ENCODE measurements at regions not wholly inside any gene's neighbourhood (a gene's known extent, or its start where the extent isn't known, plus 50 kb on each side); places are given as distances from the start of the nearest gene placed in this dataset.

GRCh38 chr11:104325093-104325492 is 161.1 kb upstream of the PDGFD start:
- no peaks in the 10 kb centered on the region for H3K27me3 ChIP-seq (ENCODE audit: insufficient read depth, low read length)
- H3K36me3 ChIP-seq (ENCODE audit: insufficient read depth, low read depth, low read length), result no peaks in the 10 kb centered on the region
- no peak overlapping the region for H3K4me3 ChIP-seq (ENCODE audit: low read length)
- H3K9ac ChIP-seq (ENCODE audit: low read depth, low read length), result no peak overlapping the region
- H3K27ac ChIP-seq (ENCODE audit: low read length), result no peak overlapping the region
- H3K9me3 ChIP-seq (ENCODE audit: insufficient read depth, low read depth, low read length), result no peaks in the 10 kb centered on the region
- no peaks in the 10 kb centered on the region for H3K4me1 ChIP-seq (ENCODE audit: insufficient read depth, low read length)

- H3K27me3 ChIP-seq (ENCODE audit: insufficient read depth, low read length), result no peaks in the 10 kb centered on the region
- no peaks in the 10 kb centered on the region for H3K9me3 ChIP-seq (ENCODE audit: insufficient read depth, low read depth, low read length)
- H3K36me3 ChIP-seq (ENCODE audit: insufficient read depth, low read depth, low read length), result no peaks in the 10 kb centered on the region
- H3K4me3 ChIP-seq (ENCODE audit: low read length), result no peak overlapping the region
- no peak overlapping the region for H3K9ac ChIP-seq (ENCODE audit: low read depth, low read length)
- H3K4me1 ChIP-seq (ENCODE audit: insufficient read depth, low read length), result no peaks in the 10 kb centered on the region
- H3K27ac ChIP-seq (ENCODE audit: low read length), result no peak overlapping the region
These were observed 160.3 kb upstream of the PDGFD start for GRCh38 chr11:104324276-104324675.

GRCh38 chr11:104323841-104324240 is 159.9 kb upstream of the PDGFD start:
- H3K36me3 ChIP-seq (ENCODE audit: insufficient read depth, low read depth, low read length), result no peaks in the 10 kb centered on the region
- no peak overlapping the region for H3K9ac ChIP-seq (ENCODE audit: low read depth, low read length)
- H3K4me3 ChIP-seq (ENCODE audit: low read length), result no peak overlapping the region
- H3K27ac ChIP-seq (ENCODE audit: low read length), result no peak overlapping the region
- H3K9me3 ChIP-seq (ENCODE audit: insufficient read depth, low read depth, low read length), result no peaks in the 10 kb centered on the region
- no peaks in the 10 kb centered on the region for H3K27me3 ChIP-seq (ENCODE audit: insufficient read depth, low read length)
- H3K4me1 ChIP-seq (ENCODE audit: insufficient read depth, low read length), result no peaks in the 10 kb centered on the region

- no peak overlapping the region for H3K27ac ChIP-seq (ENCODE audit: low read length)
- no peaks in the 10 kb centered on the region for H3K9me3 ChIP-seq (ENCODE audit: insufficient read depth, low read depth, low read length)
- H3K4me3 ChIP-seq (ENCODE audit: low read length), result no peak overlapping the region
- no peaks in the 10 kb centered on the region for H3K4me1 ChIP-seq (ENCODE audit: insufficient read depth, low read length)
- no peak overlapping the region for H3K9ac ChIP-seq (ENCODE audit: low read depth, low read length)
- no peaks in the 10 kb centered on the region for H3K36me3 ChIP-seq (ENCODE audit: insufficient read depth, low read depth, low read length)
- H3K27me3 ChIP-seq (ENCODE audit: insufficient read depth, low read length), result no peaks in the 10 kb centered on the region
These were observed 158.7 kb upstream of the PDGFD start for GRCh38 chr11:104322696-104323095.

- H3K9me3 ChIP-seq (ENCODE audit: insufficient read depth, low read depth, low read length), result no peaks in the 10 kb centered on the region
These were observed 157.0 kb upstream of the PDGFD start for GRCh38 chr11:104320956-104321355.

GRCh38 chr11:104320097-104320496 is 156.2 kb upstream of the PDGFD start:
- Histone ChIP-seq H3K4me1 (ENCODE audit: insufficient read depth, low read length) (no peaks in the 10 kb centered on the region), H3K27me3 (ENCODE audit: insufficient read depth, low read length) (no peaks in the 10 kb centered on the region), H3K9ac (ENCODE audit: low read depth, low read length) (no peak overlapping the region), H3K36me3 (ENCODE audit: insufficient read depth, low read depth, low read length) (no peaks in the 10 kb centered on the region), H3K4me3 (ENCODE audit: low read length) (no peak overlapping the region), H3K9me3 (ENCODE audit: insufficient read depth, low read depth, low read length) (no peaks in the 10 kb centered on the region), H3K27ac (ENCODE audit: low read length) (no peak overlapping the region)

More at GRCh38 chr11:104320956-104321355, 157.0 kb upstream of the PDGFD start:
- Histone ChIP-seq H3K4me3 (ENCODE audit: low read length) (no peak overlapping the region), H3K27me3 (ENCODE audit: insufficient read depth, low read length) (no peaks in the 10 kb centered on the region), H3K4me1 (ENCODE audit: insufficient read depth, low read length) (no peaks in the 10 kb centered on the region), H3K36me3 (ENCODE audit: insufficient read depth, low read depth, low read length) (no peaks in the 10 kb centered on the region), H3K27ac (ENCODE audit: low read length) (no peak overlapping the region), H3K9ac (ENCODE audit: low read depth, low read length) (no peak overlapping the region)

- H3K27ac ChIP-seq (ENCODE audit: low read length), result no peak overlapping the region
- no peaks in the 10 kb centered on the region for H3K36me3 ChIP-seq (ENCODE audit: insufficient read depth, low read depth, low read length)
- no peaks in the 10 kb centered on the region for H3K9me3 ChIP-seq (ENCODE audit: insufficient read depth, low read depth, low read length)
- no peaks in the 10 kb centered on the region for H3K4me1 ChIP-seq (ENCODE audit: insufficient read depth, low read length)
- no peaks in the 10 kb centered on the region for H3K27me3 ChIP-seq (ENCODE audit: insufficient read depth, low read length)
- no peak overlapping the region for H3K4me3 ChIP-seq (ENCODE audit: low read length)
- no peak overlapping the region for H3K9ac ChIP-seq (ENCODE audit: low read depth, low read length)
These were observed 155.4 kb upstream of the PDGFD start for GRCh38 chr11:104319396-104319795.

- no peaks in the 10 kb centered on the region for H3K27me3 ChIP-seq (ENCODE audit: insufficient read depth, low read length)
These were observed 143.0 kb upstream of the PDGFD start for GRCh38 chr11:104306862-104307474.

GRCh38 chr11:104301776-104302175 is 137.8 kb upstream of the PDGFD start:
- no peaks in the 10 kb centered on the region for H3K27me3 ChIP-seq (ENCODE audit: insufficient read depth, low read length)

More at GRCh38 chr11:104306862-104307474, 143.0 kb upstream of the PDGFD start:
- no peak overlapping the region for H3K9ac ChIP-seq (ENCODE audit: low read depth, low read length)
- no peaks in the 10 kb centered on the region for H3K9me3 ChIP-seq (ENCODE audit: insufficient read depth, low read depth, low read length)
- H3K4me1 ChIP-seq (ENCODE audit: insufficient read depth, low read length), result no peaks in the 10 kb centered on the region
- H3K36me3 ChIP-seq (ENCODE audit: insufficient read depth, low read depth, low read length), result no peaks in the 10 kb centered on the region
- no peak overlapping the region for H3K27ac ChIP-seq (ENCODE audit: low read length)
- no peak overlapping the region for H3K4me3 ChIP-seq (ENCODE audit: low read length)

GRCh38 chr11:104291646-104292045 is 127.7 kb upstream of the PDGFD start:
- no peak overlapping the region for H3K27ac ChIP-seq (ENCODE audit: low read length)
- H3K4me3 ChIP-seq (ENCODE audit: low read length), result no peak overlapping the region
- H3K9me3 ChIP-seq (ENCODE audit: insufficient read depth, low read depth, low read length), result no peaks in the 10 kb centered on the region
- no peak overlapping the region for H3K9ac ChIP-seq (ENCODE audit: low read depth, low read length)
- H3K4me1 ChIP-seq (ENCODE audit: insufficient read depth, low read length), result no peaks in the 10 kb centered on the region
- H3K27me3 ChIP-seq (ENCODE audit: insufficient read depth, low read length), result no peaks in the 10 kb centered on the region
- no peaks in the 10 kb centered on the region for H3K36me3 ChIP-seq (ENCODE audit: insufficient read depth, low read depth, low read length)

More at GRCh38 chr11:104301776-104302175, 137.8 kb upstream of the PDGFD start:
- Histone ChIP-seq H3K4me3 (ENCODE audit: low read length) (no peak overlapping the region), H3K36me3 (ENCODE audit: insufficient read depth, low read depth, low read length) (no peaks in the 10 kb centered on the region), H3K9ac (ENCODE audit: low read depth, low read length) (no peak overlapping the region), H3K4me1 (ENCODE audit: insufficient read depth, low read length) (no peaks in the 10 kb centered on the region), H3K9me3 (ENCODE audit: insufficient read depth, low read depth, low read length) (no peaks in the 10 kb centered on the region), H3K27ac (ENCODE audit: low read length) (no peak overlapping the region)

- no peaks in the 10 kb centered on the region for H3K27me3 ChIP-seq (ENCODE audit: insufficient read depth, low read length)
- no peaks in the 10 kb centered on the region for H3K9me3 ChIP-seq (ENCODE audit: insufficient read depth, low read depth, low read length)
- H3K36me3 ChIP-seq (ENCODE audit: insufficient read depth, low read depth, low read length), result no peaks in the 10 kb centered on the region
- H3K27ac ChIP-seq (ENCODE audit: low read length), result no peak overlapping the region
- no peak overlapping the region for H3K4me3 ChIP-seq (ENCODE audit: low read length)
- H3K9ac ChIP-seq (ENCODE audit: low read depth, low read length), result no peak overlapping the region
- H3K4me1 ChIP-seq (ENCODE audit: insufficient read depth, low read length), result no peaks in the 10 kb centered on the region
These were observed 122.2 kb upstream of the PDGFD start for GRCh38 chr11:104286129-104286528.

GRCh38 chr11:104279587-104279986 is 115.6 kb upstream of the PDGFD start:
- Histone ChIP-seq H3K9me3 (ENCODE audit: insufficient read depth, low read depth, low read length) (no peaks in the 10 kb centered on the region), H3K4me1 (ENCODE audit: insufficient read depth, low read length) (no peaks in the 10 kb centered on the region), H3K27me3 (ENCODE audit: insufficient read depth, low read length) (no peaks in the 10 kb centered on the region), H3K27ac (ENCODE audit: low read length) (no peak overlapping the region), H3K36me3 (ENCODE audit: insufficient read depth, low read depth, low read length) (no peaks in the 10 kb centered on the region), H3K9ac (ENCODE audit: low read depth, low read length) (no peak overlapping the region), H3K4me3 (ENCODE audit: low read length) (no peak overlapping the region)
